HL-60 (cell line): ENCODE measurements at regions not wholly inside any gene's neighbourhood (a gene's known extent, or its start where the extent isn't known, plus 50 kb on each side); places are given as distances from the start of the nearest gene placed in this dataset.

Experiments
- CTCF ChIP-seq: IDR thresholded peaks from one replicate; pipeline ENCODE4 v1.5.1; 2011; ENCODE audit warnings: low read length, control low read depth, inconsistent platforms; ENCODE audit not compliant: insufficient read depth
- POLR2AphosphoS5 ChIP-seq: IDR thresholded peaks from 2 replicates; pipeline ENCODE4 v1.6.1; 2012; ENCODE audit warnings: low read depth

- TF ChIP-seq CTCF (no peak), POLR2AphosphoS5 (no peak)
Measured at GRCh38 chr1:244998717-244999346, 134.5 kb upstream of the HNRNPU start.
